ENCODE measurements at regions not wholly inside any gene's neighbourhood (a gene's known extent, or its start where the extent isn't known, plus 50 kb on each side); places are given as distances from the start of the nearest gene placed in this dataset.
A peak's percentile ranks its signal among the peaks of the same experiment; 100 is the strongest.

DNA sequence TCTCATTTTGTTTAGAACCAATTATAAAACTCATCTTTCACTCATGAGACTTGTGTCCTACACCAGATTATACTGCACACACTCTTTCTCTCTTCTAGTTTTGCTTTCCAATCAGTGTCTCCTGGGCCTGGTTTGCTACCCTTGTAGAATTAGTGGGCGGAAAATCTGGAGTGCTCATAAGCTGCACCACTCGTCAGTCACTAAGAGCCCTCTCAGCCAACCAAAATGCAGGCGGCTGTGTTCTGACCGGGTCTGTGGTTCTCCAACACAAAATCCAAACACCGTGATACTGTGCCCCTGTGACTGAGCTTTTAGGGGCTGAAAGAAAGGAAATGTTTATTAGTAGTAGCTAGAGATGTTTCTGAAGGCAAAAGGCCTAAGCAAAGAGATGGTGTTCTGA is 83.7 kb upstream of the OBI1 start:
- H3K27ac ChIP-seq: no peak overlapping the region
- ATAC-seq (peak; percentile 74), DNase-seq (peak in 1 of 4 donors; percentile 10)
- TF ChIP-seq, protein P1, sequence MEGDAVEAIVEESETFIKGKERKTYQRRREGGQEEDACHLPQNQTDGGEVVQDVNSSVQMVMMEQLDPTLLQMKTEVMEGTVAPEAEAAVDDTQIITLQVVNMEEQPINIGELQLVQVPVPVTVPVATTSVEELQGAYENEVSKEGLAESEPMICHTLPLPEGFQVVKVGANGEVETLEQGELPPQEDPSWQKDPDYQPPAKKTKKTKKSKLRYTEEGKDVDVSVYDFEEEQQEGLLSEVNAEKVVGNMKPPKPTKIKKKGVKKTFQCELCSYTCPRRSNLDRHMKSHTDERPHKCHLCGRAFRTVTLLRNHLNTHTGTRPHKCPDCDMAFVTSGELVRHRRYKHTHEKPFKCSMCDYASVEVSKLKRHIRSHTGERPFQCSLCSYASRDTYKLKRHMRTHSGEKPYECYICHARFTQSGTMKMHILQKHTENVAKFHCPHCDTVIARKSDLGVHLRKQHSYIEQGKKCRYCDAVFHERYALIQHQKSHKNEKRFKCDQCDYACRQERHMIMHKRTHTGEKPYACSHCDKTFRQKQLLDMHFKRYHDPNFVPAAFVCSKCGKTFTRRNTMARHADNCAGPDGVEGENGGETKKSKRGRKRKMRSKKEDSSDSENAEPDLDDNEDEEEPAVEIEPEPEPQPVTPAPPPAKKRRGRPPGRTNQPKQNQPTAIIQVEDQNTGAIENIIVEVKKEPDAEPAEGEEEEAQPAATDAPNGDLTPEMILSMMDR (IDR thresholded peaks at IDR 0.05): no peak
- H3K9me3 ChIP-seq: no peaks in the 10 kb centered on the region
- intact Hi-C loops (cut with DNase I): no loop called here
- no peaks in the 10 kb centered on the region for H3K27me3 ChIP-seq
- no peaks in the 10 kb centered on the region for H3K36me3 ChIP-seq
- H3K4me3 ChIP-seq: no peak overlapping the region
- no peaks in the 10 kb centered on the region for H3K4me1 ChIP-seq

DNA sequence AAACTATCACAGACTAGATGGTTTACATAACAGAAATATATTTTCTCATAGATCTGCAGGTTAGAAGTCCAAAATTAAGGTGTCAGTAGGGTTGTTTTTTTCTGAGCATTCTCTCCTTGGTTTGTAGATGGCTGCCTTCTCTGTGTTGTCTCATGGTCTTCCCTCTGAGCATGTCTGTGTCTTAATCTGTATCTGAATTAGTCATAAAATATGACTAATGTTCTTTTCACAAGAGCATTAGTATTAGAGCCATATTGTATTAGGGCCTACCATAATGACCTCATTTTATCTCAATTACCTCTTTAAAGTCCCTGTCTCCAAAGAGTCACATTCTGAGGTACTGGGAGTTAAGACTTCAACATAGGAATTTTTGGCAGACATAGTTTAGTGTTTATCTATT is 77.2 kb upstream of the OBI1 start:
- Histone ChIP-seq H3K27ac (no peak overlapping the region), H3K9me3 (no peaks in the 10 kb centered on the region), H3K4me3 (no peak overlapping the region), H3K36me3 (no peaks in the 10 kb centered on the region), H3K27me3 (no peaks in the 10 kb centered on the region), H3K4me1 (no peaks in the 10 kb centered on the region)
- TF ChIP-seq, protein P1 (IDR thresholded peaks at IDR 0.05): no peak
- intact Hi-C loops (cut with DNase I): no loop called here
- no peak for ATAC-seq
- no peak for DNase-seq

DNA sequence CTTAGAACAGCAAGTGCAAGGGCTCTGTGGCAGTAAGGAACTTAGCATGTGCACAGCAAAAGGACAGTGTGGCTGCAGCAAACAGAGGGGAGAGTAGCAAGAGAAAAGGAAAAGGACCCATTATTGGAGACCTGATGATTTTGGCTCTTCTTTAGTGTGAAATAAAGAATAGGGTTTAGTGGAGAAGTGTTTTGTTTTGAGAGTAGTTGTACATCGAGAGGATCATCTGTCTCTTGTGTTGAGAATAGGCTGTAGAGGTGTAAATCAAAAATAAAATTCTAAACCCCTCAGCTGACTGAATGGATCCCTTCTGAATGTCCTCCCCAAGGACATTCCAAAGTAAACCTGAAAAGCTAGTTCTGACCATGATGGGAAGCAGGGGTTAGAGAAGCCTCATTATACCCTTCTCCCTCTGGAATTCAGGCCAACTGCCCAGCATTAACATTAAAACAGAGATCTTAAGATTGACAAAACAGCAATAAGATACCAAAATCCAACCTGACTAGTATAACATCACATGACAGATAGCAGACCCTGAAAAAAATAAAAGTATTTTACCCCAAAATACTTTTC is 73.6 kb upstream of the OBI1 start:
- intact Hi-C loops (cut with DNase I): no loop called here
- no peak for DNase-seq
- Histone ChIP-seq H3K27ac (no peak overlapping the region), H3K9me3 (no peaks in the 10 kb centered on the region), H3K4me3 (no peak overlapping the region), H3K4me1 (no peaks in the 10 kb centered on the region), H3K36me3 (no peaks in the 10 kb centered on the region), H3K27me3 (no peaks in the 10 kb centered on the region)
- TF ChIP-seq, protein P1 (IDR thresholded peaks at IDR 0.05): no peak
- no peak for ATAC-seq

DNA sequence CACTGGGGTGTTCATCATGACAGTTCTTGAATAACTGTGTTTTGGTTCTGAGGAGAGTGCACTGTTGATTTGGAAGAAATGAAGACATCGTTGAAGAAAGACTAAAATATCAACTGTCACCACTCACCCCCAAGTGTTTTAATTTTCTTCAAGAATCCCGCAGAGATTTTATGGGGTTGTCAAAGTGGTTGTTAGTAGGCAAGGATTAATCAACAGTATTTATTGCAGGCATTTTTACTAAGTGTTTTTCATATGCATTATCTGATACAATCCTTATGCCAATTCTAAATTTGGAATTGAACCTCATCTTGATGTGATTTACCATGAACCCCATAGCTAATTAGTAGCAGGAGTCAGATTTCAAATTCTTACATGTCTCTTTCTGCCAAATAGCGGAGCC is 63.7 kb upstream of the OBI1 start:
- intact Hi-C loops (cut with DNase I): no loop called here
- DNase-seq (no peak), ATAC-seq (no peak)
- H3K4me1 ChIP-seq: no peaks in the 10 kb centered on the region
- H3K4me3 ChIP-seq: no peak overlapping the region
- TF ChIP-seq, protein P1 (IDR thresholded peaks at IDR 0.05): no peak
- no peaks in the 10 kb centered on the region for H3K27me3 ChIP-seq
- H3K9me3 ChIP-seq: no peaks in the 10 kb centered on the region
- no peak overlapping the region for H3K27ac ChIP-seq
- no peaks in the 10 kb centered on the region for H3K36me3 ChIP-seq

DNA sequence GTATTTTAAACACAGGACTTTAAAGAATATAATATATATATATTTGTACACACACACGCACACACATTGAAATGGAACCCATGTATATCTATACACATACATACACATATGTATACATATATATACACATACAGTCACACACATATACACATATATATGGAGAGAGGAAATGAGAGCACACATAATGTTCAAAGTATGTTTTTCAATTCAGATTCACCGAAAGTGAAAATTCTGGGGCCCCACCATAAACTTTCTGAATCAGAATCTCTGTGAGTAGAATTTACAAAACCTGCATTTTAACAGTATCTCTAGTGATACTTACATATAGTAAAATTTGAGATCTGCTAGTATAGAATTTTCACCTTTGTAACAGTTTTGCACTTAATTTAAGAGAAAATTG is 60.4 kb upstream of the OBI1 start:
- Histone ChIP-seq H3K27me3 (no peaks in the 10 kb centered on the region), H3K4me3 (no peak overlapping the region), H3K4me1 (no peaks in the 10 kb centered on the region), H3K27ac (no peak overlapping the region), H3K9me3 (no peaks in the 10 kb centered on the region), H3K36me3 (no peaks in the 10 kb centered on the region)
- TF ChIP-seq, protein P1 (IDR thresholded peaks at IDR 0.05): no peak
- ATAC-seq: no peak
- intact Hi-C loops (cut with DNase I): no loop called here
- DNase-seq: no peak
